HG03565 (cell line): ENCODE measurements at regions not wholly inside any gene's neighbourhood (a gene's known extent, or its start where the extent isn't known, plus 50 kb on each side); places are given as distances from the start of the nearest gene placed in this dataset.

ENCODE experiments used
- ATAC-seq: cut with Tn5 transposase; IDR thresholded peaks from one replicate; pipeline ENCODE4 v1.9.1; 2021; ENCODE audit warnings: mild to moderate bottlenecking, moderate library complexity; ENCODE audit not compliant: unreplicated experiment

- ATAC-seq, result no peak
These were observed 484.2 kb downstream of the BCOR start for GRCh38 chrX:39613482-39613995.

- no peak for ATAC-seq
These were observed 483.6 kb downstream of the BCOR start for GRCh38 chrX:39613997-39614679.

GRCh38 chrX:39614680-39614998, 483.1 kb downstream of the BCOR start:
- ATAC-seq, result no peak

- no peak for ATAC-seq
These were observed 481.5 kb downstream of the BCOR start for GRCh38 chrX:39616098-39616729.

DNA sequence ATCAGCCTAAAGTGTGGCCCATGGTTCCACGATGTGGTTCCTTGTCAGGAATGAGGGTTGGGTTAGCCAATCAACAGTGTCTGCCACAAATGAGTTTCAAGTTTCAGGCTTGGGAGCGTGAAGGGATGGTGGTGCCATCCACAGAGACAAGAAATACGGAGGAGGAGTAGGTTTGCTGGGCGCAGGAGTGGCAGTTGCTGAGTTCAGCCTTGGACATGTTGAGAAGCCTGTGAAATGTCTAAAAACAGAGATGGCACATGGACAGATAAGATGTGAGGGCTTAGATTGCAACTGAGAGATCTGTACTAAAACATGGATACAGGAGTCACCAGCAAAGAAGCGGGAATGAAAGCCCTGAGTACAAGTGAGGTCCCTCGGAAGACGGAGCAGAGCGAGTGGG, 481.0 kb downstream of the BCOR start:
- ATAC-seq, result no peak

- no peak for ATAC-seq
These were observed 479.6 kb downstream of the BCOR start for GRCh38 chrX:39618178-39618577.

- no peak for ATAC-seq
These were observed 478.4 kb downstream of the BCOR start for GRCh38 chrX:39619182-39620009.

GRCh38 chrX:39624166-39624565, 473.6 kb downstream of the BCOR start:
- ATAC-seq, result no peak

- no peak for ATAC-seq
These were observed 471.9 kb downstream of the BCOR start for GRCh38 chrX:39625810-39626209.

DNA sequence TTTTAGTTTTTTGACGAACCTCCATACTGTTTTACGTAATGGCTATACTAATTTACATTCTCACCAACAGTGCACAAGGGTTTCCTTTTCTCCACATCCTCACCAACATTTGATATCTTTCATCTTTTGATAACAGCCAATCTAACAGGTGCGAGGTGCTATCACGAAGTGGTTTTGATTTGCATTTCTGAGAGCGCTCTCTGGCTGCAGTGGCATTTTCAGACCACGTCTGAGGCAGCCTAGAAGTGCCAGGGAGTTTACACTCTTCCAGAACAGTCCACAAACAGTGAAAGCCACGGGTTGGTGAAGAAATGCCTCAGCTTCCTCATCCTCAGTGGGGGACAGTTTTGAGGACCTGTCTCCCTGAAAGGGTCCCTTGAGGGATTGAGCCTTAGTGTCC, 471.0 kb downstream of the BCOR start:
- no peak for ATAC-seq

DNA sequence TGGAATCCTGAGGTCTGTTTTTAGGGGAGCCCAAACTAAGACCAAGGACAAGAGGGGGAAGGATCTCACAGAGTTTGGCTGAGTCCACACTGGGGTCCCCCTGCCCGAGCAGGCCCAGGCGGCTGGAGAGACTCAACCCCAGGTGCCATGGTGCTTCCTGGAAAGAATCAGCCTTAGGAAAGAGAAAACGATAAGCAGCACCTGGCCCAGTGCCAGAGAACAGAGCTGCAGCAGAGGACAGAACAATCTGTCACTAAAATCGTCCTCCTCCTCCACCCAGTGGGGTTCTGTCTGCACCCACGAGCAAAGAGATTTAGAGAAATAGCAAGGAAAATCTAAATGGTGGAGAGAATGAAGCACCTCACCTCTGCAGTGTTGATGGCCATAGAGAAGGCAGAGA, 470.5 kb downstream of the BCOR start:
- no peak for ATAC-seq

- ATAC-seq, result no peak
These were observed 468.8 kb downstream of the BCOR start for GRCh38 chrX:39629001-39629400.

- no peak for ATAC-seq
These were observed 467.4 kb downstream of the BCOR start for GRCh38 chrX:39630344-39630743.

- no peak for ATAC-seq
These were observed 466.2 kb downstream of the BCOR start for GRCh38 chrX:39631276-39632229.

GRCh38 chrX:39633293-39633692, 464.5 kb downstream of the BCOR start:
- ATAC-seq, result no peak

- no peak for ATAC-seq
These were observed 461.3 kb downstream of the BCOR start for GRCh38 chrX:39636481-39636880.

DNA sequence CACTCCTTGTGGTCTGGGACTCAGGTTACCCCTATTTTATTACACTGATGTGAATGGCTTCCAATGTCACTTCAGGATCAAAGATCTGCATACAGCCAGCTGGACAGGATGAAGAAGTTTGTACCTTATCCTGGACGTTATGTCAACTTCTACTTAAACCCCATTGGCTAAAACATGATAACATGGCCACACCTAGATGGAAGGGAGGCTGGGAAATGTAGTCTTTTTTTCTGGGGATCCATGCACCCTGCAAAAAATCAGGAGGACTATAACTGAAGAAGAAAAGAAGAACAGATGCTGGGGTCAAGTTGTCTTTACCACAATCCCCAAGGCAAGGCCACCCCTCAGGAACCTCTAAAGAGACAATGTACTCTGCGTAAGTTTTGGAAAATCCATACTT, 459.2 kb downstream of the BCOR start:
- no peak for ATAC-seq

- no peak for ATAC-seq
These were observed 457.9 kb downstream of the BCOR start for GRCh38 chrX:39639871-39640270.

GRCh38 chrX:39640866-39641265, 456.9 kb downstream of the BCOR start:
- no peak for ATAC-seq

DNA sequence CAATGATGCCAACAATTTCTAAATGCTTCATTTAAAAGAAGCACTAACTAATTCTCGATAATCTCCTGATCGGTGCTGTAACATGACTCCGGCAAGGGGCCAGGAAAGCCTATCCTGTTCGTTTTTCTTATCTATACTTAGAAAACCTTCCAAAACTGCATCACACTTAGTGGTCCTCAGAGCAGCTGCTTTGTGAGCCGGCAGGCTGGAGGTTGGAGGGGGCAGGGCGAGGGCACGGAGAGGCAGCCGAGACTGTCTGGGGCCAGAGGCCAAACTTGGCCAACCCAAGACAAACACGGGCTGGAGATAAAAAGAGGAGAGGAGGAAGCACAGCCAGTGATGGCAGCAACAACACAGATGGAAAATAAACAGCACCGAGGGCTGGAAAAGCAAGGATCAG, 455.7 kb downstream of the BCOR start:
- ATAC-seq, result no peak

DNA sequence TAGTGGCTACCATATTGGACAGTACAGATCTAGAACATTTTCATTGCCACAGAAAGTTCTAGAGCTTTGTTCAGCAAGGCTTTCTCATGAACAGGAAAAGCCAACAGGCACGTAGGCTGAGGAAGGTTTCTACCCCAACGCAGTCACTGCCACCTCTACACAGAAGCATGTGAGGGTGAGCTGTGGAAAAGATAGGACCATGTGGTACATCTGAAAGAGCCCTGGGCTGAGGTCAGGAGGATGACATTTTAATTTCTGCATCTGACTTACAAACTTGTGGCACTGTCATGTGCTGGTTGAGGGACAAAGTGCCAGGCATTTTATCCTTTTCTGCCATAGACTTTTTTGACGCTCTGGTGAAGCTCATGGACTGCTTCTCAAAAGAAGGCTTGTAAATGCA, 454.2 kb downstream of the BCOR start:
- ATAC-seq, result no peak
